GM21737 (cell line): ENCODE measurements at regions not wholly inside any gene's neighbourhood (a gene's known extent, or its start where the extent isn't known, plus 50 kb on each side); places are given as distances from the start of the nearest gene placed in this dataset.
"Not testable (repeated sequence)": the region's sequence is repeated elsewhere in the genome, so short reads cannot be mapped to it uniquely, and the experiment has no call there.

Experiments used
- ATAC-seq: cut with Tn5 transposase; IDR thresholded peaks from one replicate; pipeline ENCODE4 v1.9.1; 2021; ENCODE audit warnings: mild to moderate bottlenecking, moderate library complexity; ENCODE audit not compliant: unreplicated experiment

GRCh38 chr1:38758820-38759219, 100.8 kb downstream of the RRAGC start:
- ATAC-seq = no peak

GRCh38 chr1:38746941-38747600, 112.5 kb downstream of the RRAGC start:
- no peak for ATAC-seq

- no peak for ATAC-seq
Measured at GRCh38 chr1:38746402-38746935, 113.1 kb downstream of the RRAGC start.

- no peak for ATAC-seq
Measured at GRCh38 chr1:38745476-38746401, 113.8 kb downstream of the RRAGC start.

GRCh38 chr1:38744452-38745350, 114.9 kb downstream of the RRAGC start:
- no peak for ATAC-seq

GRCh38 chr1:38743184-38743583, 116.4 kb downstream of the RRAGC start:
- ATAC-seq = no peak

- ATAC-seq = no peak
Measured at GRCh38 chr1:38741341-38741740, 118.2 kb downstream of the RRAGC start.

- ATAC-seq = no peak
Measured at GRCh38 chr1:38740487-38740886, 119.1 kb downstream of the RRAGC start.

- no peak for ATAC-seq
Measured at GRCh38 chr1:38738207-38738606, 121.4 kb downstream of the RRAGC start.

GRCh38 chr1:38736399-38736798, 123.2 kb downstream of the RRAGC start:
- no peak for ATAC-seq

- ATAC-seq = no peak
Measured at GRCh38 chr1:38735651-38736161, 123.9 kb downstream of the RRAGC start.

- ATAC-seq = no peak
Measured at GRCh38 chr1:38733761-38734160, 125.8 kb downstream of the RRAGC start.

- no peak for ATAC-seq
Measured at GRCh38 chr1:38730511-38731397, 128.8 kb downstream of the RRAGC start.

- no peak for ATAC-seq
Measured at GRCh38 chr1:38728585-38728908, 131.0 kb downstream of the RRAGC start.

- no peak for ATAC-seq
Measured at GRCh38 chr1:38727684-38728584, 131.6 kb downstream of the RRAGC start.

GRCh38 chr1:38725321-38725961, 134.1 kb downstream of the RRAGC start:
- ATAC-seq = not testable (repeated sequence)

- ATAC-seq = no peak
Measured at GRCh38 chr1:38724160-38725131, 135.1 kb downstream of the RRAGC start.
